ENCODE measurements at regions not wholly inside any gene's neighbourhood (a gene's known extent, or its start where the extent isn't known, plus 50 kb on each side); places are given as distances from the start of the nearest gene placed in this dataset.

DNA sequence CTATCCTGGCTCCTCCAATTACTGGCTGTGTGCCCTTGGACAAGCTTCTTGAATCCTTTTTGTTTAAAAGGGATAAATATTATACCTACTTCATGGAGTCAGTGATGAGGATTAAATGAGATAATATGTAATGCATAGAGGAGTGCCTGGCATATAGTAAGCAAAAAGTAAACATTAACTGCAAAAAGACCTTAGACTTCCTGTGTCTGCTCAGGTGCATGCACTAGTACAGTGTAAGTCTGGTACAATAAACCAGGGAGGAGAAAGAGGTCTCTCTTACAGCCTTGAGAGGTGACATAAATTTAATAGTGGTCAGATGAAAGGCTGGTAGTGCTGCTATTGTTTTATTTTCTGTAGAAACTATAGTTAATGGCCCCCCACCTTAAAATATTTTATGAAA, 305.2 kb upstream of the MIS18BP1 start (continued):
- TF ChIP-seq, protein P1, sequence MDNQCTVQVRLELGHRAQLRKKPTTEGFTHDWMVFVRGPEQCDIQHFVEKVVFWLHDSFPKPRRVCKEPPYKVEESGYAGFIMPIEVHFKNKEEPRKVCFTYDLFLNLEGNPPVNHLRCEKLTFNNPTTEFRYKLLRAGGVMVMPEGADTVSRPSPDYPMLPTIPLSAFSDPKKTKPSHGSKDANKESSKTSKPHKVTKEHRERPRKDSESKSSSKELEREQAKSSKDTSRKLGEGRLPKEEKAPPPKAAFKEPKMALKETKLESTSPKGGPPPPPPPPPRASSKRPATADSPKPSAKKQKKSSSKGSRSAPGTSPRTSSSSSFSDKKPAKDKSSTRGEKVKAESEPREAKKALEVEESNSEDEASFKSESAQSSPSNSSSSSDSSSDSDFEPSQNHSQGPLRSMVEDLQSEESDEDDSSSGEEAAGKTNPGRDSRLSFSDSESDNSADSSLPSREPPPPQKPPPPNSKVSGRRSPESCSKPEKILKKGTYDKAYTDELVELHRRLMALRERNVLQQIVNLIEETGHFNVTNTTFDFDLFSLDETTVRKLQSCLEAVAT (IDR thresholded peaks at IDR 0.05), result no peak
- TF ChIP-seq BRD9 (IDR thresholded peaks at IDR 0.05; ENCODE audit: low read depth, partially characterized antibody) (no peak), ZNF699 (CRISPR knock-in tag; IDR thresholded peaks at IDR 0.05; ENCODE audit: insufficient replicate concordance) (no peak), CBFA2T3 (IDR thresholded peaks at IDR 0.05) (no peak), TAF1 (IDR thresholded peaks at IDR 0.05; ENCODE audit: control insufficient read depth, extremely low read depth, insufficient read depth, low read length, severe bottlenecking) (no peak), GATA2 (CRISPR knock-in tag; IDR thresholded peaks at IDR 0.05) (no peak), ZNF436 (CRISPR knock-in tag; IDR thresholded peaks at IDR 0.05) (no peak)

DNA sequence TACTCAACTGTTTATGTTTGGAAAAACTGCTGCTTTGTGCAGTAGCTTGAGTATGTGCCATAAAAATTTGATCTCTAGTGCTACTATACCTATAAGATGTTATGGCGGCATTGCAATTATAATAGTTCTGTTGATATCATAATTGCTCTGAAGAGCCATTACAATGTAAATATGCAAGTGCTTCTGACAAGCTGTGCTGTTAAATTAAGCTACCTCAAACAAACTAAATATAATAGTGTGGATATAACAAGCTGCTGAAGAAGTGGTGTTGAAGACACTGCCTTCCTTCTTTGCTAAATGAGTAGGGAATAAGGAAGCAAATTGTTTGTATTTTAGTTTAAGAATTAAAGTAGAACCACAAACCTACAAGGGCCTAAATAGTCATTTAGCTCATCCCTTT, 301.0 kb upstream of the MIS18BP1 start:
- Histone ChIP-seq H3K9me3 (replicated peaks; ENCODE audit: control insufficient read depth, insufficient read depth, low read depth, low read length) (no peaks in the 10 kb centered on the region), H3K4me3 (no peak overlapping the region), H3K4me2 (ENCODE audit: insufficient read depth, low read length) (no peak overlapping the region), H2AFZ (ENCODE audit: low read depth, low read length) (no peak overlapping the region), H4K20me1 (replicated peaks; ENCODE audit: control insufficient read depth, insufficient read depth, low read length) (no peaks in the 10 kb centered on the region), H3K9ac (ENCODE audit: insufficient read depth in 1 of 2, low read depth in 2 of 2, low read length in 2 of 2) (no peak overlapping the region), H3K27ac (ENCODE audit: extremely low read depth, low read depth, low read length) (no peak overlapping the region), H3K27me3 (ENCODE audit: control insufficient read depth in 2 of 2, insufficient read depth in 2 of 2, low read length in 2 of 2) (no peaks in the 10 kb centered on the region), H3K36me3 (ENCODE audit: control insufficient read depth, insufficient read depth, low read length) (no peaks in the 10 kb centered on the region), H3K9me1 (ENCODE audit: control insufficient read depth, insufficient read depth, low read length) (no peaks in the 10 kb centered on the region), H3K4me1 (replicated peaks in 1 of 2; ENCODE audit: control insufficient read depth in 2 of 2, insufficient read depth in 2 of 2, low read length in 2 of 2) (no peaks in the 10 kb centered on the region), H3K79me2 (ENCODE audit: control insufficient read depth, insufficient read depth, low read length) (no peaks in the 10 kb centered on the region)
- intact Hi-C loops (cut with micrococcal nuclease) (no loop called here), in situ Hi-C loops (cut with MboI) (no loop called here)
- ATAC-seq, result no peak
- DNase-seq (ENCODE audit: extremely low read depth in 1 of 4, low spot score in 3 of 4), result no peak
- ChIA-PET CTCF (ENCODE audit: low intra/inter-chr PET ratio) (no interaction called here), POLR2A (no interaction called here)
- no peak for FAIRE-seq
- no TSS peak for BruUV-seq (replicated peaks)
- 0% methylated on average over 1 of the region's 1 CpG for WGBS (ENCODE audit: insufficient coverage, low coverage, missing lambda C conversion rate)
- TF ChIP-seq, protein P2, sequence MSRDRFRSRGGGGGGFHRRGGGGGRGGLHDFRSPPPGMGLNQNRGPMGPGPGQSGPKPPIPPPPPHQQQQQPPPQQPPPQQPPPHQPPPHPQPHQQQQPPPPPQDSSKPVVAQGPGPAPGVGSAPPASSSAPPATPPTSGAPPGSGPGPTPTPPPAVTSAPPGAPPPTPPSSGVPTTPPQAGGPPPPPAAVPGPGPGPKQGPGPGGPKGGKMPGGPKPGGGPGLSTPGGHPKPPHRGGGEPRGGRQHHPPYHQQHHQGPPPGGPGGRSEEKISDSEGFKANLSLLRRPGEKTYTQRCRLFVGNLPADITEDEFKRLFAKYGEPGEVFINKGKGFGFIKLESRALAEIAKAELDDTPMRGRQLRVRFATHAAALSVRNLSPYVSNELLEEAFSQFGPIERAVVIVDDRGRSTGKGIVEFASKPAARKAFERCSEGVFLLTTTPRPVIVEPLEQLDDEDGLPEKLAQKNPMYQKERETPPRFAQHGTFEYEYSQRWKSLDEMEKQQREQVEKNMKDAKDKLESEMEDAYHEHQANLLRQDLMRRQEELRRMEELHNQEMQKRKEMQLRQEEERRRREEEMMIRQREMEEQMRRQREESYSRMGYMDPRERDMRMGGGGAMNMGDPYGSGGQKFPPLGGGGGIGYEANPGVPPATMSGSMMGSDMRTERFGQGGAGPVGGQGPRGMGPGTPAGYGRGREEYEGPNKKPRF (IDR thresholded peaks at IDR 0.05; ENCODE audit: low read depth, low read length), result no peak
- TF ChIP-seq, protein P3, sequence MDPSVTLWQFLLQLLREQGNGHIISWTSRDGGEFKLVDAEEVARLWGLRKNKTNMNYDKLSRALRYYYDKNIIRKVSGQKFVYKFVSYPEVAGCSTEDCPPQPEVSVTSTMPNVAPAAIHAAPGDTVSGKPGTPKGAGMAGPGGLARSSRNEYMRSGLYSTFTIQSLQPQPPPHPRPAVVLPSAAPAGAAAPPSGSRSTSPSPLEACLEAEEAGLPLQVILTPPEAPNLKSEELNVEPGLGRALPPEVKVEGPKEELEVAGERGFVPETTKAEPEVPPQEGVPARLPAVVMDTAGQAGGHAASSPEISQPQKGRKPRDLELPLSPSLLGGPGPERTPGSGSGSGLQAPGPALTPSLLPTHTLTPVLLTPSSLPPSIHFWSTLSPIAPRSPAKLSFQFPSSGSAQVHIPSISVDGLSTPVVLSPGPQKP (CRISPR knock-in tag; IDR thresholded peaks at IDR 0.05), result no peak
- no peak for TF ChIP-seq NONO (IDR thresholded peaks at IDR 0.05; ENCODE audit: low read depth in 2 of 2, low read length in 1 of 2)
- TF ChIP-seq POLR2H (tag; IDR thresholded peaks at IDR 0.05; ENCODE audit: low read depth), result no peak
- TF ChIP-seq, protein P4, sequence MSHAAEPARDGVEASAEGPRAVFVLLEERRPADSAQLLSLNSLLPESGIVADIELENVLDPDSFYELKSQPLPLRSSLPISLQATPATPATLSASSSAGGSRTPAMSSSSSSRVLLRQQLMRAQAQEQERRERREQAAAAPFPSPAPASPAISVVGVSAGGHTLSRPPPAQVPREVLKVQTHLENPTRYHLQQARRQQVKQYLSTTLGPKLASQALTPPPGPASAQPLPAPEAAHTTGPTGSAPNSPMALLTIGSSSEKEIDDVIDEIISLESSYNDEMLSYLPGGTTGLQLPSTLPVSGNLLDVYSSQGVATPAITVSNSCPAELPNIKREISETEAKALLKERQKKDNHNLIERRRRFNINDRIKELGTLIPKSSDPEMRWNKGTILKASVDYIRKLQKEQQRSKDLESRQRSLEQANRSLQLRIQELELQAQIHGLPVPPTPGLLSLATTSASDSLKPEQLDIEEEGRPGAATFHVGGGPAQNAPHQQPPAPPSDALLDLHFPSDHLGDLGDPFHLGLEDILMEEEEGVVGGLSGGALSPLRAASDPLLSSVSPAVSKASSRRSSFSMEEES (CRISPR knock-in tag; IDR thresholded peaks at IDR 0.05), result no peak
- no peak for TF ChIP-seq PURB (CRISPR knock-in tag; IDR thresholded peaks at IDR 0.05; ENCODE audit: low read depth)
- no peak for TF ChIP-seq HMG20A (CRISPR knock-in tag; conservative IDR thresholded peaks at IDR 0.05)
- no peak for TF ChIP-seq CTBP1 (IDR thresholded peaks at IDR 0.05; ENCODE audit: borderline replicate concordance)
- no peak for TF ChIP-seq NFIX (CRISPR knock-in tag; IDR thresholded peaks at IDR 0.05; ENCODE audit: low read depth)
- no peak for TF ChIP-seq FOS (IDR thresholded peaks at IDR 0.05; ENCODE audit: extremely low read depth, insufficient read length)
